Stimulated activated CD4-positive, alpha-beta T cell treated with anti-CD3 and anti-CD28 coated beads, Interleukin-1b, Interleukin-23, amount 100 ng/mL, for 48 hours (primary cell): ENCODE measurements at regions not wholly inside any gene's neighbourhood (a gene's known extent, or its start where the extent isn't known, plus 50 kb on each side); places are given as distances from the start of the nearest gene placed in this dataset.

Experiments used
- DNase-seq: peaks from one replicate; pipeline ENCODE4 v3.0.0-alpha.2; 2020

- DNase-seq: no peak
These were observed 129.3 kb upstream of the TENM4 start for GRCh38 chr11:79570104-79570503.

- DNase-seq: no peak
These were observed 123.6 kb upstream of the TENM4 start for GRCh38 chr11:79564288-79564925.

GRCh38 chr11:79561496-79561895 lies 120.7 kb upstream of the TENM4 start:
- no peak for DNase-seq

- no peak for DNase-seq
These were observed 110.0 kb upstream of the TENM4 start for GRCh38 chr11:79550809-79551208.

- DNase-seq: no peak
These were observed 106.4 kb upstream of the TENM4 start for GRCh38 chr11:79547256-79547655.

- no peak for DNase-seq
These were observed 105.5 kb upstream of the TENM4 start for GRCh38 chr11:79546351-79546750.

GRCh38 chr11:79544361-79544760 lies 103.5 kb upstream of the TENM4 start:
- DNase-seq: no peak

- no peak for DNase-seq
These were observed 102.3 kb upstream of the TENM4 start for GRCh38 chr11:79543101-79543500.

GRCh38 chr11:79541466-79541865 lies 100.6 kb upstream of the TENM4 start:
- DNase-seq: no peak

GRCh38 chr11:79538775-79539174 lies 97.9 kb upstream of the TENM4 start:
- no peak for DNase-seq

GRCh38 chr11:79536155-79536917 lies 95.5 kb upstream of the TENM4 start:
- DNase-seq: no peak

GRCh38 chr11:79535606-79536005 lies 94.8 kb upstream of the TENM4 start:
- DNase-seq: no peak

GRCh38 chr11:79525257-79525656 lies 84.4 kb upstream of the TENM4 start:
- DNase-seq: no peak

GRCh38 chr11:79522626-79523025 lies 81.8 kb upstream of the TENM4 start:
- no peak for DNase-seq

- no peak for DNase-seq
These were observed 79.3 kb upstream of the TENM4 start for GRCh38 chr11:79520086-79520485.

- no peak for DNase-seq
These were observed 75.0 kb upstream of the TENM4 start for GRCh38 chr11:79515781-79516180.

GRCh38 chr11:79514695-79515094 lies 73.9 kb upstream of the TENM4 start:
- DNase-seq: no peak

GRCh38 chr11:79514290-79514689 lies 73.5 kb upstream of the TENM4 start:
- DNase-seq: no peak

- no peak for DNase-seq
These were observed 72.1 kb upstream of the TENM4 start for GRCh38 chr11:79512706-79513469.

GRCh38 chr11:79510960-79511359 lies 70.1 kb upstream of the TENM4 start:
- no peak for DNase-seq

GRCh38 chr11:79508461-79508860 lies 67.6 kb upstream of the TENM4 start:
- DNase-seq: no peak

GRCh38 chr11:79507706-79508105 lies 66.9 kb upstream of the TENM4 start:
- DNase-seq: no peak

GRCh38 chr11:79506734-79507344 lies 66.0 kb upstream of the TENM4 start:
- DNase-seq: no peak

GRCh38 chr11:79506124-79506523 lies 65.3 kb upstream of the TENM4 start:
- DNase-seq: no peak
